Neuron (in vitro differentiated cells): ENCODE measurements at regions not wholly inside any gene's neighbourhood (a gene's known extent, or its start where the extent isn't known, plus 50 kb on each side); places are given as distances from the start of the nearest gene placed in this dataset.
"Not testable (repeated sequence)": the region's sequence is repeated elsewhere in the genome, so short reads cannot be mapped to it uniquely, and the experiment has no call there.

ENCODE experiments used
- H2AFZ ChIP-seq: one replicate; pipeline ENCODE4 v1.6.1; 2013; ENCODE audit warnings: low read depth, mild to moderate bottlenecking, inconsistent platforms, low read length, moderate library complexity
- H3K27me3 ChIP-seq: one replicate; pipeline ENCODE4 v1.6.1; 2013; ENCODE audit warnings: low read length; ENCODE audit not compliant: insufficient read depth
- H3K36me3 ChIP-seq: one replicate; pipeline ENCODE4 v1.6.1; 2013; ENCODE audit warnings: low read length; ENCODE audit not compliant: insufficient read depth
- H3K4me1 ChIP-seq: one replicate; pipeline ENCODE4 v1.6.1; 2013; ENCODE audit warnings: low read length; ENCODE audit not compliant: insufficient read depth
- H3K4me3 ChIP-seq: 2 replicates; pipeline ENCODE4 v1.5.1; 2013; ENCODE audit warnings: mild to moderate bottlenecking, low read length, moderate library complexity
- H3K9me3 ChIP-seq: one replicate; pipeline ENCODE4 v1.6.1; 2013; ENCODE audit warnings: low read length

DNA sequence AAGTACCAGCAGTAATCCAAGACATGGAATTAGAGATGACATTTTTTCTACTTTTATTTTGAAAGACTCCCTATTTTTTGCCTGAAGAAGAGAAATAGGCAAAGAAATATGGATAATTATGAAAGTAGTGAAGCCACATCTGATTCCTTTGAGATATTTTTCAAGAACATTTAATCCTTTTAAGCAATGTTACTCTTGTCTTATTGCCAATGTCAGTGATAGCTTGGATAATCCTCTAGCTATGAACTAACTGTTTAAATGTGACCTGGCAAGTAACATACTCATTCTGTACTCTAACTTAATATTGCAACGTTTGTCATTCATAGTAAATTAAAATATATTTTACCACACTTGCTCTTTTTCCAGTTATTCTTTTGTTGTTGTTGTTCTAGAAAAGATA lies 181.3 kb downstream of the VEGFC start:
- H3K9me3 ChIP-seq: no peaks in the 10 kb centered on the region
- no peaks in the 10 kb centered on the region for H3K27me3 ChIP-seq
- H3K4me3 ChIP-seq: no peak overlapping the region
- H3K4me1 ChIP-seq: no peaks in the 10 kb centered on the region
- H2AFZ ChIP-seq: no peak overlapping the region
- no peaks in the 10 kb centered on the region for H3K36me3 ChIP-seq

GRCh38 chr4:176611951-176612350 lies 180.8 kb downstream of the VEGFC start:
- no peaks in the 10 kb centered on the region for H3K9me3 ChIP-seq

GRCh38 chr4:176614793-176615192 lies 177.9 kb downstream of the VEGFC start:
- Histone ChIP-seq H3K9me3 (no peaks in the 10 kb centered on the region), H2AFZ (no peak overlapping the region), H3K36me3 (no peaks in the 10 kb centered on the region), H3K4me1 (no peaks in the 10 kb centered on the region), H3K4me3 (no peak overlapping the region), H3K27me3 (no peaks in the 10 kb centered on the region)

More at GRCh38 chr4:176611951-176612350, 180.8 kb downstream of the VEGFC start:
- H3K4me3 ChIP-seq: no peak overlapping the region
- H3K36me3 ChIP-seq: no peaks in the 10 kb centered on the region
- no peaks in the 10 kb centered on the region for H3K4me1 ChIP-seq
- no peak overlapping the region for H2AFZ ChIP-seq
- H3K27me3 ChIP-seq: no peaks in the 10 kb centered on the region

DNA sequence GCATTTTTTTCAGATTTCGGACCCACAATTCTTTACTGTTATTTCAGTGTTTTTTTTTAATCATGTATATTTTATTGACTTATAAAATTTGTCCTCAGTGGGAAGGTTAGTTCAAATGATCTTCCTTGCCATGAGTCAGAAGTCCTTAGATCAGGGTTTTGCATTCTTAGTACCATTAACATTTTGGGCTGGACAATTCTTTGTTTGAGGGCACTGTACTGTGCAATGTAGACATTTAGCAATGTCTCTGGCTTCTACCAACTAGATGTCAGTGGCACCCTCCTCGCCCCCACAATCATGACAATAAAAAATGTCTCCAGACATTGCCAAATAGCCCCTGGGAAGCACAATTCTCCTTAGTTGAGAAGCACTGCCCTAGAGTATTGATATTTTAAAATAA lies 176.6 kb downstream of the VEGFC start:
- Histone ChIP-seq H3K4me1 (no peaks in the 10 kb centered on the region), H3K36me3 (no peaks in the 10 kb centered on the region)

DNA sequence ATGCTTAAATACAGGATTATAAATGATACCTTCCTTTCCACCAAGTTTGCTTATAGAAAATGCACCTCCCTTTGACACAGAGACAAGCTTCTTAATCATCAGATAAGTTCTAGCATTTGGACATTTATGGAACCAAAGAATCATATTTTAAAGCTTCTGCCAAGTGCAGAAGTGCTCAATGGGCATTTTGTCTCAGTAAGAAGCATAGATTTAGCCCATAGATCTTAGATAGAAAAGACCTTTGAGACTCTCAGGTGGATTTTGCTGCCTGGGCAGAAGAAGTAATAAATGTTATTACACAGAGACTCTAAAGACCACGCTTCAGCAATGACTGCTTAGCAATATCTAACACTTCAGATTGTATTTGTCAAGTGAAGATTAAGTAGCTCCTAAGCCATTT lies 174.6 kb downstream of the VEGFC start:
- Histone ChIP-seq H3K36me3 (no peaks in the 10 kb centered on the region), H2AFZ (no peak overlapping the region), H3K4me1 (no peaks in the 10 kb centered on the region), H3K9me3 (no peaks in the 10 kb centered on the region), H3K4me3 (no peak overlapping the region), H3K27me3 (no peaks in the 10 kb centered on the region)

More for the DNA sequence above, 176.6 kb downstream of the VEGFC start:
- no peak overlapping the region for H2AFZ ChIP-seq
- no peak overlapping the region for H3K4me3 ChIP-seq
- H3K27me3 ChIP-seq: no peaks in the 10 kb centered on the region
- H3K9me3 ChIP-seq: no peaks in the 10 kb centered on the region

DNA sequence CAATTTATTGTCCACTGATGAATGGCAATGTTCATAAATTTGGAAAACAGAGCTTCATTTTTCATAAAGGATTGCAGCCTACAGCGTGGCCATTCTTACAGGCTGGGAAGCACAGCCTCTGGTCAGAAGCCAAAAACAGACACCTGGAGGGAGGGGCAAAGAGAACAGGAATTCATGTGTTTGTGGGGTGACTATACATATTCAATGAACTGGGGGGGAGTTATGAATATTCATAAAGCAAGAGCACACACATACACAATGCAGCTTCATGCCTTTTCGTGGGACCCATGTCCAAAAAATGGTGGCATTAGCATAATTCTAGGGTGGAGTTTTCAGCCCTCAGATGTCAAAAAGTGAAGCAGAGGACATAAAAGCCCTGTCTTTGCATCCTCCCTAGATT lies 173.3 kb downstream of the VEGFC start:
- Histone ChIP-seq H3K27me3 (no peaks in the 10 kb centered on the region), H3K4me1 (no peaks in the 10 kb centered on the region), H3K36me3 (no peaks in the 10 kb centered on the region), H2AFZ (no peak overlapping the region), H3K9me3 (no peaks in the 10 kb centered on the region), H3K4me3 (no peak overlapping the region)

DNA sequence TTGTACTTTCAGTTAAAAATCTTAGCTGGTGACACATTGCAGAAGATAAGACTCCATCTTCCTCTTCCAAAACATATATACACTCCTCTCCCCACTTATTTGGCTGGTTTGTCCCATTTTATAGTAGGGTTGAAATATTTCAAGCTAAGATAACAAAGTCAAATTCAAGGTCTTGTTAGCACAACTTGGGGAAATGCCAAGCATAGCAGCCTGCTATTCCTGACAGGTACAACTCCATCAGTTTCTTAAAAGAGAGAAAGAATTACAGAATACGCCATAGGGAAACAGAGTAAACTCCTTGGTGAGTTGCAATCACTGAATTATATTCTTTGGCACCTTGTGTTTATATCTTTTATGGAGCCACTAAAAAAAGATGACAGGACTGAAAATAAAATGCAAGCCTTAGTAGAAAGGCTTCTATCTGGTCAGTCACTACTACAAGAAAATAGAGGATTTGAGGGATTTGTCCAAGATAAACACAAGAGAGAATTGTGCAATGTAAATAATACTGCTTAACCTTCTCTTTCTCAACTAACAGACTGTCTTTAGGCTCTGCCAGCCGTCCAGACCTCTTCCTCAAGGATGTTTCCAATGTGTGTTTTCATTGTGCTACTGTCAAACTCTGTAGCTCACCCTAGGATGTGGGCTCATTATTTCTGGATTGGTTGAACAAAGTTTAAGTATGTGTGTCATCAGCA lies 170.3 kb downstream of the VEGFC start:
- Histone ChIP-seq H3K9me3 (no peaks in the 10 kb centered on the region), H2AFZ (no peak overlapping the region), H3K4me3 (no peak overlapping the region), H3K4me1 (no peaks in the 10 kb centered on the region), H3K27me3 (no peaks in the 10 kb centered on the region), H3K36me3 (no peaks in the 10 kb centered on the region)

GRCh38 chr4:176624983-176625610 lies 167.6 kb downstream of the VEGFC start:
- not testable (repeated sequence) for H3K4me1 ChIP-seq, H3K36me3 ChIP-seq, H3K27me3 ChIP-seq, H3K9me3 ChIP-seq, H3K4me3 ChIP-seq, H2AFZ ChIP-seq

DNA sequence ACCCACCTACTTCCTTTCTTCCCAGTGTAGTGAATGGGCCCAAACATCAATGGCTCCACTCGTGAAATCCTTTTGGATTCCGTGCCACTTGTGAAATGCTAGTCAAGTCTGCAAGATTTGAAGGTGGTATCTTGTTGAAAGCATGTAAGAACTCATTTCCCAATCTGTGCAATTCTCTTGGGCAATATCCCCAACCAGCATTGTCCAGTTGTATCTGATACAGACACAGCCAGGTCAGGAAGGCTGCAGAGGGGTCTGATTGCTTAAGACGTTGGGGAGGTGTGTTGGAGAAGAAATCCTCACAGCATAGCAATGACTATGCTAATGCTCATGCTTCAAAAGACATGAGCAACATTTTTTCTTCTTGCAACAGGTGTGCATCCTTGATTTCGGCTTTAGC lies 164.8 kb downstream of the VEGFC start:
- Histone ChIP-seq H3K4me3 (no peak overlapping the region), H3K4me1 (no peaks in the 10 kb centered on the region), H2AFZ (no peak overlapping the region)

DNA sequence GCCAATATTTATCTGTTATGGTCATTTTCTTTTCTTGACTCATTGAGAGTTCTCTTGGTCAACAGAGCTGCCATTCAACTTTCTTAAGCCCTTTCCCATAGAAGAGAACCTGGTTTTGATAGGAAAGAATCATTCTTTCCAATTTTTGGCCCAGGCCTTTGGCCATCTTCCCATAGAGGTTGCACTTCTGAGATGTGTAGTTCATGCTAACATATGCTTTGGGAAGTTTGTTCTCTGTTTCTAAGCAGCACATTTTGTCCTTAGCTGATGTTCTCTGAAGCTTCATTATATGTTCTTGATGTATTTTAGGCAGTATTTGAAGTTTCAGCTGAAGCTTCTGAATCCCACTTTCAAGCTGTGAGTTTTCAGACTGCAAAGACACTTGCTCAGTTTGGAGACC lies 161.1 kb downstream of the VEGFC start:
- Histone ChIP-seq H3K4me1 (peaks cover 5% of the 10 kb centered on the region), H3K4me3 (no peak overlapping the region), H3K36me3 (no peaks in the 10 kb centered on the region), H3K9me3 (no peaks in the 10 kb centered on the region), H2AFZ (no peak overlapping the region), H3K27me3 (no peaks in the 10 kb centered on the region)

More for the DNA sequence above, 164.8 kb downstream of the VEGFC start:
- Histone ChIP-seq H3K9me3 (no peaks in the 10 kb centered on the region), H3K27me3 (no peaks in the 10 kb centered on the region), H3K36me3 (no peaks in the 10 kb centered on the region)
